ENCODE measurements at regions not wholly inside any gene's neighbourhood (a gene's known extent, or its start where the extent isn't known, plus 50 kb on each side); places are given as distances from the start of the nearest gene placed in this dataset.

GRCh38 chr4:42729505-42730237 is 72.8 kb upstream of the ATP8A1 start:
- TF ChIP-seq CTCF (IDR thresholded peaks at IDR 0.05) = no peak
- no peak for TF ChIP-seq POLR2A (IDR thresholded peaks at IDR 0.05)
